ENCODE measurements at regions not wholly inside any gene's neighbourhood (a gene's known extent, or its start where the extent isn't known, plus 50 kb on each side); places are given as distances from the start of the nearest gene placed in this dataset.
"Not testable (repeated sequence)": the region's sequence is repeated elsewhere in the genome, so short reads cannot be mapped to it uniquely, and the experiment has no call there.

DNA sequence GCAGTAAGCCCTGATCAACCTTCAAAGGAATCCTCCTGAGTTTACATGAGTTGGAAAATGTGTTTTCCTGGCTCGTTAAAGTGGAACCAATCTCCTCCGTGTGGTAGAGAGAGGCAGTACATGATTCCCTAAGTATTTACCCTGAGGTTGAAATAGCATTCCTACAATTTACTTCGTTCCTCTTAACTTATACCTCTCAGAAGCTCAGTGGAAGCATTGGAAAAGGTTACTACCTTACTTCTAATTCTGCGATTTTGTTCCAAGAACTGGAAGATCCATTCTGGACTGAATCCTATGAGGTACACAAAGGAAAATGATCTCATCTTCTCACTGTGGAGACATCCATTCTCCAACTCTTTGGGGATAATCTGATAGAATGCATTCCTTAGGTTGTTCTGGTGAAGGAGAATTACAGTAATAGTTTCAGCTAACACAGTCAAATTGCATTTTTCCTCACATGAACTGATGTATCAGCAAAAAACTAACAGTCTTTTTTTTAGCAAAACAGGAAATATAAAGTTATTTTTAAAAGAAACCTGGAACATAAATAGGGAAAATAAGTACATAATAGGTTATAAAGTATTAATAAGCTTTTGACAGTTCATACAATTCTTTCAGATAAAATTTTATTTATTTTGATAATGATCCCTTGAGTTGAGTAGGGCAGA lies 475.6 kb downstream of the PDZRN4 start:
- no peak for DNase-seq (ENCODE audit: low spot score)

DNA sequence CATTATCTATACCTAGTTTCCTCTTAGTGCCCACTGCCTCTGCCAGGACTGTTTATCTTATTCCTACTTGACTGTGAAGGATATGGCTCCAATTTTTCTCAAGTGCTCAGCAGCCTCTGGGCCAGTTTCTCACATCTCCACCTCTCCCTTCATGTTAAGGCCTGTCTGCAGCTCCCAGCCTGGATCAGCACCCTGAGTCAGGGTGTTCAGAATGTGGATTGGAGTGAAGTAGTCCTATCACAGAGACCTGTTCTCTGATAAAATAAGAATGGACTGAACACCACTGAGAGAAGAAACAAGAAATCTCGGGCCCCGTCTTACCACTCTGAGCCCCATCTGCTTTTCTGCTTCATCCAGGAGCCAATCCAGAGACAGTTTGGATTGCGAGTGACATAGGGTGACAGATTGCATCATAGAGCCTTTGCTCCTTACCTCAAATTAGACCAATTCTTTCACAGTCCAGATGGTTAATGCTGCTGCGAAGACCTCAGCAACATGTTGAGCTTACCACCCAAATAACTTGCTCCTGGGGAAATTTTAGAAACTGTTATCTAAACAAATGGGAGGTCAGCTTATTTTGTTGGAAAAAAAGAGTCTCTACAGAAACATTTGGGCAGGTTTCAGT lies 473.1 kb downstream of the PDZRN4 start:
- DNase-seq (ENCODE audit: low spot score) = no peak

DNA sequence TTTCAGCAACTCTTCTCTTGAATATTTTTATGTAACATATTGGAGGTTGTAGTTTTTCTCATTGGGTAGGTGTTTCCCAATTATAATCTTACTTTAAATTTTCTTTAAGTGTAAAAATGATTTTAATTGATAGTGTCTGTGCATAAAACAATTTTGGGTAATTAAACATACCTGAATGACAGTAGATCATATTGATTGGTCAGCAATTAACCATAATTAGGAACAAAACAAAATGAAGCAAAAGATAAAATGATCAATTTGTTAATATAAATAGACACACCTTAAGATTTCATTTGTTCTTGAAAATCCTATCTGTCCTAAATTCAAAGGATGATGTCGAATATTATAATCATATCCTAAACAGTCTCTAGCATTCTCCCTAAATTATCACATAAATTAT lies 468.3 kb downstream of the PDZRN4 start:
- no peak for DNase-seq (ENCODE audit: low spot score)

DNA sequence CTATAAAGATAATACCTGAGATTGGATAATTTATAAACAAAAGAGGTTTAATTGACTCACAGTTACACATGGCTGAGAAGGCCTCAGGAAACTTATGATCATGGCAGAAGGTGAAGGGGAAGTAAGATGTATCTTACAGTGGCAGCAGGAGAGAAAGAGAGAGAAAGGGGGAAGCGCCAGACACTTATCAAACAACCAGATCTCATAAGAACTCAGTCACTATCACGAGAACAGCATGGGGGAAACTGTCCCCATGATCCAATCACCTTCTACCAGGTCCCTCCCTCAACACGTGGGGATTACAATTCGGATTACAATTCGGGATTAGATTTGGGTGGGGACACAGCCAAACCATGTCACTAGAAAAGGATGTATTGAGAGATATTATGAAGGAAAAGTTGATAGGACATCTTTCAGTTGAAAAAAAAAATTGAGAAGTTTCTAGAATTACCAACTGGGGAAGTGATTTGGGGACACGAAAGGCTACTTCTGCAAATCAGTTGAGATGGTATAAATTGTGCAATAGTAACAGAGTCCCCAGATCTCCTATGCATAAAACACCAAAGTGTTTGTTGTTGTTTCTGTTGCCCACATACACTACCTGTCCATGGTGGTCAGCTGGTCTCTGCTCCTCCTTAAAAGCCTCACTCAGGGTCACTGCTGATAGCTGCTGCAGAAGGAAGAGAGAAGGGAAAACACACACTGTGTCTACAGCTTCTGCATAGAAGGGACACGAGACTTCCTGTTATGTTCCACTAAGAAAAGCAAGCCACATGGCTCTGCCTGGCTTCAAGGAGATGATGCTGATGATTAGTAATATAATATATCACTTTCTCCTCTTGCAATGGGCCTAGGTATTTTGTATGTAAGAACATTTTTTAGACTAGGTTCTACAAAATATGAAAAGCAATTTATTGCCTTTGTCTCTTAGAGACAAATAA lies 465.5 kb downstream of the PDZRN4 start:
- DNase-seq (ENCODE audit: low spot score) = no peak

DNA sequence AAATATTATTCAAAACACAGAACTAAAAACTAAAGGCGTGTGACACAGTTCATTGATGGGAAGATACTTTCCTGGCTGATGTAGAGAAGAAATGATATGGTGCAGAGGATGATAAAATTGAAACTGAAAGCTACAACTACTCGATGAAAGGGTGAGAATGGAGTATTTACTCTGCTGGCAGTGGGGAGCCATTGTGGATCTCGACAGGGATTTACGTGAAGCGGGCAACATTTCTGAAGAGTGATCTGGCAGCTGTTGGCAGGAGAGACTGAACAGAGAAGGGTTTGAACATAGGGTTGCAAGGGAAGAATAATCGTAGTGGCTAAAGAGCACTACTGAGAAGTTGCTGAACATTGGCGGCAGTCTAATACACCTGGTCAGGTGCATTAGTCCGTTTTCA lies 464.9 kb downstream of the PDZRN4 start:
- DNase-seq (ENCODE audit: low spot score) = no peak

DNA sequence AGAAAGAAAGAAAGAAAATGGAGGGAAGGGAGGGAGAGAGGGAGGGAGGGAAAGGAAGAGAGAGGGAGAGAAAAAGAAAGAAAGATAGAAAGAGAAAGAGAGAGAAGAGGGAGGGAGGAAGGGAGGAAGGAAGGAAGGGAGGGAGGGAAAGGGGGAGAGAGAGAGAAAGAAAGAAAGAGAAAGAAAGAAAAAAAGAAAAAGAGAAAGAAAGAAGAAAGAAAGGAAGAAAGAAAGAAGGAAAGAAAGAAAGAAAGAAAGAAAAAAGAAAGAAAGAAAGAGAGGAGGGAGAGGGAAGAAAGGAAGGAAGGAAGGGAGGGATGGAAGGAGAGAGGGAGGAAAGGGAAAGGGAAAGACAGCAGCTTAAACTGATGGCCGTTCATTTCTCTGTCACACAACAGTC lies 457.5 kb downstream of the PDZRN4 start:
- no peak for DNase-seq (ENCODE audit: low spot score)

GRCh38 chr12:41642808-41643207 lies 454.7 kb downstream of the PDZRN4 start:
- not testable (repeated sequence) for DNase-seq (ENCODE audit: low spot score)

- DNase-seq (ENCODE audit: low spot score) = no peak
Measured at GRCh38 chr12:41636653-41637052, 448.5 kb downstream of the PDZRN4 start.

DNA sequence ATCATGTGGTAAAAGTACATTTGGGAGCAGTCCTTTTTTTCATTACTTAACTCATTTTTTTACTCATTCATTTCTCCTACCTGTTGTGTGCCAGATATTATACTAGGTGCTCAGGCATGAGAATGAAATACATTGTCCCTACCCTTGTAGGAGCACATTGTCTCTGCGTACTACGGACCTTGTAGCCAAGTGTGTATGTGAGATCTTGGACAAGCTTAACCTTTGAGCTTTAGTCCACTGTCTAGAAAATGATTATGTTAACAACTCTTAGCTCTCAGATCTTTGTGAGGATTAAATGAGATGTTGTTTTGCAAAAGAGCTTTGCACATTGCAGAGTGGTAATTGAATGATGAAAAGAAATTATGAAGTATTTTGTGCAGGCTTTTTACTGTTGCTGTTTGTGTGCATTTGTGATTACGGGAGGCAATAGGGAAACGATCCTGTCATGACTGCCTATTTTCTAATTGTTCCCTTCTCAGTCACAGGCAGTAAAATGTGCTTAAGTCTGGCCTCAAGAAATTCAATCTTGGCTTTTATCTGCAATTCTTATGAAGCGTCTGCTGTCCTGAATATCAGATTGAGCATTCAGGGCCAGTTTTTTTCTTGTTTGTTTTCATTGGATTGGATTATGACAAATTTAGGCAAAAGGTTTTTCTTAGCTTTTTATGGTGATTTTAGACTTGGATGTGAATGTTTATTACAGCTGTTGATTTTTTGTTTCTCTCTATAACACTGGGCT lies 447.7 kb downstream of the PDZRN4 start:
- DNase-seq (ENCODE audit: low spot score) = no peak

GRCh38 chr12:41634091-41634490 lies 446.0 kb downstream of the PDZRN4 start:
- DNase-seq (ENCODE audit: low spot score) = no peak

GRCh38 chr12:41629611-41630010 lies 441.5 kb downstream of the PDZRN4 start:
- no peak for DNase-seq (ENCODE audit: low spot score)

- no peak for DNase-seq (ENCODE audit: low spot score)
Measured at GRCh38 chr12:41627476-41627875, 439.4 kb downstream of the PDZRN4 start.

GRCh38 chr12:41624571-41624970 lies 436.5 kb downstream of the PDZRN4 start:
- DNase-seq (ENCODE audit: low spot score) = no peak
